ENCODE measurements at regions not wholly inside any gene's neighbourhood (a gene's known extent, or its start where the extent isn't known, plus 50 kb on each side); places are given as distances from the start of the nearest gene placed in this dataset.

DNA sequence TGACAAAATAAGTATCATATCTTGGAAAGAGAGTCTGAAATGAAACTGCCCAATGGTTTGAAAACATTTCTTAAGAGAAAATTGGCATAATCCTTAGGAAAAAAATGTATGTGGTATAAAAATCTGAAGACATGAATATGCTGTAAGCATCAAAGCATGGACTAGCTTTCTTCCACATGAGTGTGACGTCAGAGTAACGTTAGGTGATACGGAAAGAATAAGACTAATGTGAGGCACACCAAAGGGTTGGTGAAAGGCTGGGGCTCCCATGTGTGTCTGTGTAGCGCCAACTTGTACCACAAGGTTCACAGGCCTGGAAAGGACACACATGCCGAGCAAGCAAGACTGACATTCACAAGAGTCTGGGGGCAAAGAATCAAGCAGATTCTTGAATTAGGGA lies 238.1 kb upstream of the GLI3 start:
- Histone ChIP-seq H3K36me3 (no peaks in the 10 kb centered on the region), H3K27me3 (no peaks in the 10 kb centered on the region), H3K27ac (no peak overlapping the region), H3K4me3 (no peak overlapping the region), H3K4me1 (no peaks in the 10 kb centered on the region), H3K9ac (ENCODE audit: low read depth in 2 of 2, low read length in 2 of 2) (no peak overlapping the region), H3K9me3 (no peaks in the 10 kb centered on the region)
- DNase-seq, result no peak
- no peak for TF ChIP-seq CTCF (IDR thresholded peaks at IDR 0.05)
- intact Hi-C loops (cut with DNase I), result no loop called here

DNA sequence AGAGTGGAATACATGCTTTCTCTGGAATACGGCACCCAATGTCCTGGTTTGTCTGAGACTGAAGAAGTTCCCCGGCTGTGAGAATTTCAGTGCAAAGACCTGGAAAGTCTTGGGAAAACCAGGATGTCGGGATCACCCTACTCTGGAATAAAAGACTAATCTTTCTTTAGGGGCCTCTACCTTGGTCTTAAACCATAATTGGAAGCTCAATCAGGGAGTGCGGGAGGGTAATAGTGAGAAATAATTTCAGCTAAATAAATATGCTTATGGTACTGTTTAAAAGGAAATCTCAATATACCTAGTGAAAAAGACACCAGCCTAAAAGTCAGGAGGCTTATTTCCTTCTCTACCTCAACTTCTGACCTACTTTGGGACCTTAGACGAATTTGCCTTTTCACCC lies 236.1 kb upstream of the GLI3 start:
- intact Hi-C loops (cut with DNase I), result no loop called here
- no peaks in the 10 kb centered on the region for H3K4me1 ChIP-seq
- no peak overlapping the region for H3K4me3 ChIP-seq
- no peaks in the 10 kb centered on the region for H3K36me3 ChIP-seq
- no peak overlapping the region for H3K9ac ChIP-seq (ENCODE audit: low read depth in 2 of 2, low read length in 2 of 2)
- H3K27me3 ChIP-seq, result no peaks in the 10 kb centered on the region
- DNase-seq, result no peak
- no peak overlapping the region for H3K27ac ChIP-seq
- TF ChIP-seq CTCF (IDR thresholded peaks at IDR 0.05), result no peak
- no peaks in the 10 kb centered on the region for H3K9me3 ChIP-seq

- no peak for DNase-seq
- Histone ChIP-seq H3K27me3 (no peaks in the 10 kb centered on the region), H3K9ac (ENCODE audit: low read depth in 2 of 2, low read length in 2 of 2) (no peak overlapping the region), H3K27ac (no peak overlapping the region), H3K9me3 (no peaks in the 10 kb centered on the region), H3K36me3 (no peaks in the 10 kb centered on the region), H3K4me1 (no peaks in the 10 kb centered on the region), H3K4me3 (no peak overlapping the region)
- TF ChIP-seq CTCF (IDR thresholded peaks at IDR 0.05), result no peak
- intact Hi-C loops (cut with DNase I), result no loop called here
Observed at GRCh38 chr7:42471573-42472174, 234.7 kb upstream of the GLI3 start.

GRCh38 chr7:42469341-42469740 lies 232.3 kb upstream of the GLI3 start:
- H3K36me3 ChIP-seq, result no peaks in the 10 kb centered on the region
- no peak overlapping the region for H3K27ac ChIP-seq
- H3K9me3 ChIP-seq, result no peaks in the 10 kb centered on the region
- no peak for TF ChIP-seq CTCF (IDR thresholded peaks at IDR 0.05)
- no peaks in the 10 kb centered on the region for H3K4me1 ChIP-seq
- no peaks in the 10 kb centered on the region for H3K27me3 ChIP-seq
- H3K4me3 ChIP-seq, result no peak overlapping the region
- H3K9ac ChIP-seq (ENCODE audit: low read depth in 2 of 2, low read length in 2 of 2), result no peak overlapping the region
- no peak for DNase-seq
- intact Hi-C loops (cut with DNase I), result no loop called here

DNA sequence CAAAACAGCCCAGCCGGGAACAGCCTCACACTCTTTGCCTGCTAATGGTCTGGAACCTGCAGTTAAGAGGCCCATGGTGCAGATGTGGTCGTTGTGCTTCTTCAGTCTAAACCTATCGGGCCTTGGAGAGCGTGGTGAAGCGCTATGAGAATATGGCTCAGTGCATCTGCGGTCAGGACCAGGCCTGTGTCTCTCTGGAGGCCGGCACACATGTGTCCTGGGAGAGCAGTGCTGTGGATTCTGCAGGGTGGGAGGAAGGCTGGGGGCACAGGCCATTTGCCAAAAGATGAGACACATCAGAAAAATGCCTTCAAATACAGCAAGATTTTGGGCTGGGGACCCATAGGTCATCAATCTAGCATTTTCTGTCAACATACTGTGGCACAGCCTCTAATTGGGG lies 231.5 kb upstream of the GLI3 start:
- no peak for TF ChIP-seq CTCF (IDR thresholded peaks at IDR 0.05)
- Histone ChIP-seq H3K9me3 (no peaks in the 10 kb centered on the region), H3K36me3 (no peaks in the 10 kb centered on the region), H3K27ac (no peak overlapping the region), H3K27me3 (no peaks in the 10 kb centered on the region), H3K4me1 (no peaks in the 10 kb centered on the region), H3K4me3 (no peak overlapping the region), H3K9ac (ENCODE audit: low read depth in 2 of 2, low read length in 2 of 2) (no peak overlapping the region)
- no peak for DNase-seq
- intact Hi-C loops (cut with DNase I), result no loop called here

Data from colonic mucosa (tissue), 4 donors.